ENCODE measurements at regions not wholly inside any gene's neighbourhood (a gene's known extent, or its start where the extent isn't known, plus 50 kb on each side); places are given as distances from the start of the nearest gene placed in this dataset.

DNA sequence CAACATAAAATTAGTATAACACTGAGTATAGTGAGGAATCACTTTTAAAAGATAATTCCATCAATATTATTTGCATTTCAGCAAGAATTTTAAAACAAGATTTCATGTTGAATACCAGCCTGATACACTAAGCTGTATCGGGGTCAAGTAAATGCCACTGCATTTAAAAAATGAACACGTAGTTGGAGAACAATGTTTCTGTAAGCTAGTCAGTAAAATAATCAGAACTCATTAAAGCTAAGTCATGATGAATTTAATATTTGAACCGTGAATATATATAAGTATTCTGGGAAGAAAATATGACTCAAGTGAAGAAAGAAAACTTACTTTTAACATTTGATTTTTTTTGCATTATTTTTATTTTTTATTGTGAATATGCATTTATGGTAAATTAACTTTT, 611.0 kb upstream of the PABPC4L start:
- H3K4me3 ChIP-seq: no peak overlapping the region
- H3K27me3 ChIP-seq: no peaks in the 10 kb centered on the region
- TF ChIP-seq POLR2AphosphoS5 (IDR thresholded peaks at IDR 0.05) (no peak), EP300 (IDR thresholded peaks at IDR 0.05) (no peak), POLR2A (IDR thresholded peaks at IDR 0.05; ENCODE audit: low read depth) (no peak)
- TF ChIP-seq, protein P1, sequence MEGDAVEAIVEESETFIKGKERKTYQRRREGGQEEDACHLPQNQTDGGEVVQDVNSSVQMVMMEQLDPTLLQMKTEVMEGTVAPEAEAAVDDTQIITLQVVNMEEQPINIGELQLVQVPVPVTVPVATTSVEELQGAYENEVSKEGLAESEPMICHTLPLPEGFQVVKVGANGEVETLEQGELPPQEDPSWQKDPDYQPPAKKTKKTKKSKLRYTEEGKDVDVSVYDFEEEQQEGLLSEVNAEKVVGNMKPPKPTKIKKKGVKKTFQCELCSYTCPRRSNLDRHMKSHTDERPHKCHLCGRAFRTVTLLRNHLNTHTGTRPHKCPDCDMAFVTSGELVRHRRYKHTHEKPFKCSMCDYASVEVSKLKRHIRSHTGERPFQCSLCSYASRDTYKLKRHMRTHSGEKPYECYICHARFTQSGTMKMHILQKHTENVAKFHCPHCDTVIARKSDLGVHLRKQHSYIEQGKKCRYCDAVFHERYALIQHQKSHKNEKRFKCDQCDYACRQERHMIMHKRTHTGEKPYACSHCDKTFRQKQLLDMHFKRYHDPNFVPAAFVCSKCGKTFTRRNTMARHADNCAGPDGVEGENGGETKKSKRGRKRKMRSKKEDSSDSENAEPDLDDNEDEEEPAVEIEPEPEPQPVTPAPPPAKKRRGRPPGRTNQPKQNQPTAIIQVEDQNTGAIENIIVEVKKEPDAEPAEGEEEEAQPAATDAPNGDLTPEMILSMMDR (IDR thresholded peaks at IDR 0.05): no peak
- 47% methylated on average over 3 of the region's 3 CpGs for WGBS
- no peak overlapping the region for H3K27ac ChIP-seq (replicated peaks in 1 of 4)
- no peak for DNase-seq (ENCODE audit: extremely low spot score)
- no peaks in the 10 kb centered on the region for H3K36me3 ChIP-seq
- intact Hi-C loops (cut with DNase I): no loop called here
- H3K4me1 ChIP-seq: peaks cover 0 to 4% (median under 1%) of the 10 kb centered on the region in 4 donors
- peaks cover 0 to 4% (median 0%) of the 10 kb centered on the region in 4 donors for H3K9me3 ChIP-seq

DNA sequence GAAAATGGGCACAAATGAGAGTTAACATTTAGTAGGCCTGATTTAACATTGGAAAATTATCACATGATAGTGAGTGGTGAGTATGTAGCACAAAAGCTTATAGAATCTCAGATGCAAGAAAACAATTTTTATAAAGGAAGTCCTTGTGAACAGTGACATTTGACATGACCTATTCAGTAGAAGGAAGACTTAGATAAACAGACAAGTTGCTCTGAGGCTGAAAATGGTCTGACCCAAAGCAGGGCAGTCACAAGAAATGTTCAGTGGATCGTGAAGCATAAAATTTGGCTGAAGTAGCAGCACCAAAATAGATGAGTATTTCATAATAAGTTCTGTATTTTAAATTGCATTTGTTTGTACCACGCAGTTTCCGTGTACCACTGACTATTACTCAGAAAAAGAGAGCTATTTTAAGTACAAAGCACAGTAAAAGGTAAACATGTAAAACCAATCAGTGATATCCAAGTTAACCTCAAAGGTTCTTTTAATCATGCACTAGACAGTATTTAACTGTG, 605.7 kb upstream of the PABPC4L start:
- H3K9me3 ChIP-seq: no peaks in the 10 kb centered on the region
- no peak overlapping the region for H3K27ac ChIP-seq (replicated peaks in 1 of 4)
- no peaks in the 10 kb centered on the region for H3K36me3 ChIP-seq
- H3K4me3 ChIP-seq: no peak overlapping the region
- no peaks in the 10 kb centered on the region for H3K27me3 ChIP-seq
- WGBS: 40% methylated on average over 3 of the region's 3 CpGs
- DNase-seq (ENCODE audit: extremely low spot score): no peak
- intact Hi-C loops (cut with DNase I): no loop called here
- peaks cover 0 to 13% (median 3%) of the 10 kb centered on the region in 4 donors for H3K4me1 ChIP-seq
- TF ChIP-seq, protein P1 (IDR thresholded peaks at IDR 0.05): no peak
- TF ChIP-seq EP300 (IDR thresholded peaks at IDR 0.05) (no peak), POLR2AphosphoS5 (IDR thresholded peaks at IDR 0.05) (no peak), POLR2A (IDR thresholded peaks at IDR 0.05; ENCODE audit: low read depth) (no peak)

DNA sequence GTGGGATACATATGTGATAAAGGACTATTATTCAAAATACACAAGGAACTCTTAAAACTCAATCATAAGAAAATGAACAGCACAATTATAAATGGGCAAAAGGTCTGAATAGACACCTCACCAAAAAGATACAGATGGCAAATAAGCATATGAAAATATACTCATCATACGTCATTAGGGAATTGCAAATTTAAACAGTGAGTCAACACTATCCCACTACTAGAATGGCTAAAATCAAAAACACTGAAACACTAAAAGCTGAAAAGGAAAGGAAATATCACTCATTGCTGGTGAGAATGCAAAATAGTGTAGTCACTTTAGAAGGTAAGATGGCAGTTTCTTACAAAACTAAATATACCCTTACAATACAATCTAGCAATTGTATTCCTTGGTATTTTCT, 597.0 kb upstream of the PABPC4L start:
- TF ChIP-seq POLR2AphosphoS5 (IDR thresholded peaks at IDR 0.05): no peak
- TF ChIP-seq, protein P1 (IDR thresholded peaks at IDR 0.05): no peak
- no peak for TF ChIP-seq EP300 (IDR thresholded peaks at IDR 0.05)
- TF ChIP-seq POLR2A (IDR thresholded peaks at IDR 0.05; ENCODE audit: low read depth): no peak
- no peak overlapping the region for H3K27ac ChIP-seq (replicated peaks in 1 of 4)
- intact Hi-C loops (cut with DNase I): no loop called here
- peaks cover 0 to 3% (median 0%) of the 10 kb centered on the region in 4 donors for H3K9me3 ChIP-seq
- no peaks in the 10 kb centered on the region for H3K27me3 ChIP-seq
- no peaks in the 10 kb centered on the region for H3K36me3 ChIP-seq
- no peak overlapping the region for H3K4me3 ChIP-seq
- WGBS: 77% methylated on average over 1 of the region's 1 CpG
- no peaks in the 10 kb centered on the region for H3K4me1 ChIP-seq
- DNase-seq (ENCODE audit: extremely low spot score): no peak

DNA sequence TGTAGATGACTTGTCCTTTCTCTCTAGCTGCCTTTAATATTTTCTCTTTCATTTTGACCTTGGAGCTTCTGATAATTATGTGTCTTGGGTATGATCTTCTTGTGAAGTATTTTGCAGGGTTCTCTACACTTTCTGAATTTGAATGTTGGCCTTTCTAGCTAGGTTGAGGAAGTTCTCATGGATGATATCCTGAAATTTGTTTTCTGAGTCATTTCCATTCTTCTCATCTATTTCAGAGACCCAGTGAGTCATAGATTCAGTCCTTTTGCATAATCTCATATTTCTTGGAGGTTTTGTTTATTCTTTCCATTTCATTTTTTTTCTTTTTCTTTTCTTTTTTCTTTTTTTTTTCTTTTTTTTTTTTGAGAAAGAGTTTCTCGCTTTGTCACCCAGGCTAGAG, 585.7 kb upstream of the PABPC4L start:
- Histone ChIP-seq H3K27me3 (no peaks in the 10 kb centered on the region), H3K4me1 (no peaks in the 10 kb centered on the region), H3K36me3 (no peaks in the 10 kb centered on the region), H3K27ac (replicated peaks in 1 of 4) (no peak overlapping the region), H3K4me3 (no peak overlapping the region), H3K9me3 (no peaks in the 10 kb centered on the region)
- no peak for TF ChIP-seq POLR2AphosphoS5 (IDR thresholded peaks at IDR 0.05)
- no peak for TF ChIP-seq POLR2A (IDR thresholded peaks at IDR 0.05; ENCODE audit: low read depth)
- TF ChIP-seq EP300 (IDR thresholded peaks at IDR 0.05): no peak
- TF ChIP-seq, protein P1 (IDR thresholded peaks at IDR 0.05): no peak
- no peak for DNase-seq (ENCODE audit: extremely low spot score)
- 100% methylated on average over 1 of the region's 1 CpG for WGBS
- intact Hi-C loops (cut with DNase I): no loop called here

DNA sequence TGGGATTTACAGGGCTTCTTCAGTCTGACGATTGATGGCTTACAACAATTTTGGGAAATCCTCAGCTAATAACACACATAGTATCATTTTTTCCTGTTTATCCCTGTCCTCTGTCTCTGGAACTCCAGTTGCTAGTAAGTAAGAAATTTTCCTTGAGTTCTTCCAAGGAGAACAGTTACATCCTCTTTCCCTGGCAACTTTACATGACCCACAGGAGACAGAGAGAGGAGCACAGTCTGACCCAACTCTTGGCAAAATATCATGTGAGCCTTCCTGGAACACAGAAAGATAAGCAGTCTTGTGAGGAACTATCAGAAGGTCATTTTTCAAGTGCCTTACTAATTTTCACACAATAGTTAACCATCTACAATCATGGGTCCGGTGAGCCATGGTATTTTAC, 578.7 kb upstream of the PABPC4L start:
- Histone ChIP-seq H3K36me3 (no peaks in the 10 kb centered on the region), H3K4me1 (no peaks in the 10 kb centered on the region), H3K9me3 (no peaks in the 10 kb centered on the region), H3K4me3 (no peak overlapping the region), H3K27me3 (no peaks in the 10 kb centered on the region), H3K27ac (replicated peaks in 1 of 4) (no peak overlapping the region)
- DNase-seq (ENCODE audit: extremely low spot score): no peak
- intact Hi-C loops (cut with DNase I): no loop called here
- TF ChIP-seq POLR2AphosphoS5 (IDR thresholded peaks at IDR 0.05) (no peak), EP300 (IDR thresholded peaks at IDR 0.05) (no peak), POLR2A (IDR thresholded peaks at IDR 0.05; ENCODE audit: low read depth) (no peak)
- TF ChIP-seq, protein P1 (IDR thresholded peaks at IDR 0.05): no peak
- 74% methylated on average over 2 of the region's 2 CpGs for WGBS
